ENCODE measurements at regions not wholly inside any gene's neighbourhood (a gene's known extent, or its start where the extent isn't known, plus 50 kb on each side); places are given as distances from the start of the nearest gene placed in this dataset.
A peak's percentile ranks its signal among the peaks of the same experiment; 100 is the strongest.

DNA sequence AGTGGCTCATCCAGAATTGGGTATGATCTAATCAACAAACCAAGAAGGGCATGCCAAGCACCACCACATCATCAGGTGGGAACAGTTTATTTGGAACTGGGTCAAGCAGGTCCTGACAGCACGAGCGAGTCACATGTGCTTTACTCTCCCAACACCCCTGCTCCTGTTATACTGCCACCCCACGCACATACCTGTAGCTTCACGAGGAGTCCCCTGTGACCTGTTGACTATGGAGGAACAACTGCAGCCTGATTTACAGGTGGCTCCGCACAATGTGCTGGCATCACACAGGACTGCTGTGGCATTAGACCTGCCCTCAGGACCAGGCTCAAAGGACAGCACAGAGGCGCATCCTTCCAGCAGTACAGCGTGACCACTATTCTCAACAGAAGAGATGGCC lies 70.8 kb upstream of the LRRN2 start:
- H3K36me3 ChIP-seq (ENCODE audit: control insufficient read depth, insufficient read depth, low read length), result no peaks in the 10 kb centered on the region
- no peak overlapping the region for H3K4me3 ChIP-seq (ENCODE audit: low read depth, low read length)
- H3K9ac ChIP-seq (ENCODE audit: low read depth, low read length), result no peak overlapping the region
- H3K4me1 ChIP-seq (ENCODE audit: control insufficient read depth, insufficient read depth, low read length), result peaks cover 5% of the 10 kb centered on the region
- no peaks in the 10 kb centered on the region; the same call in 1 of the 2 replicates for H3K9me3 ChIP-seq (ENCODE audit: control insufficient read depth, insufficient read depth, low read length)
- H3K27ac ChIP-seq (ENCODE audit: low read depth, low read length), result no peak overlapping the region
- H3K27me3 ChIP-seq (ENCODE audit: control insufficient read depth, insufficient read depth, low read length), result no peaks in the 10 kb centered on the region

DNA sequence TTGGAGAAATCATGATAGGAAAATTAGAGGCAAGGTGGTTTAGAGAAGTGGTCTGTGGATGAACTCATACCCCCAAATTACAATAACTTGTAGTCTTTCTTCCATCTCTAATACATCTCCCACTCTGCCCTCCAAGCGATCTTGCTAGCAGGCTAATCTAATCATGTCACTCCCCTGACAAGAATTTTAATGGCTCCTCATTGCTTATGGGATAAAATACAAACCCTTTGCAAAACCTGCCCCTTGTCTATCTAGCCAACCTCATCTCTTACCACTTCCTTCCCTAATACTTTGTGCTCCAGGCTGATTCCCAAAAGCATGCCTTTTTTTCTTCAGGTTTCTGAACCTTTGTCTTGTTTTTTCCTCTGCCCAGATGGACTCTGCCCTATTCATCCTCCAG lies 71.3 kb upstream of the LRRN2 start:
- no peak overlapping the region for H3K4me3 ChIP-seq (ENCODE audit: low read depth, low read length)

DNA sequence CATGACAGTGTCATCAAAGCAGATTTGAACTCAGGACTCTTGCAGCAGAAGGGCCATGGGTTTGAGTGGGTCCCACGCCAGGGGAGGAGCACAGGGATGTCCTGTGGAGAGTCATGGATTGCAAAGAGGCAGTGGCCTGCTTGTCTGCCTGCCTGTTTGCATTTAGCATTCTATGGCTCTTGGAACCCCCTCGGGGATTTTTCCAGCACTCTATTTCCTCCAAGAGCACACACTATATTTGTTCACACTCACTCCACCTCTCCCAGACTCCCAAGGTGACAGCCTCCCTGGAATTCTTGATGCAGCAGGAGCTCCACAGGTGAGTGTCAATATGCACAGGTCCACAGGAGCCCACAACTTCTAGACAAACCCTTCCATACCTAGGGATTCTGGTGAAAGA lies 73.1 kb upstream of the LRRN2 start:
- Histone ChIP-seq H3K4me1 (ENCODE audit: control insufficient read depth, insufficient read depth, low read length) (peaks cover 3% of the 10 kb centered on the region), H3K4me3 (ENCODE audit: low read depth, low read length) (no peak overlapping the region)

More for the DNA sequence above, 71.3 kb upstream of the LRRN2 start:
- Histone ChIP-seq H3K27ac (ENCODE audit: low read depth, low read length) (no peak overlapping the region), H3K4me1 (ENCODE audit: control insufficient read depth, insufficient read depth, low read length) (0 out of 2 replicates have a peak, but pooled peaks cover under 1% of the 10 kb centered on the region), H3K36me3 (ENCODE audit: control insufficient read depth, insufficient read depth, low read length) (no peaks in the 10 kb centered on the region), H3K9ac (ENCODE audit: low read depth, low read length) (no peak overlapping the region), H3K9me3 (ENCODE audit: control insufficient read depth, insufficient read depth, low read length) (no peaks in the 10 kb centered on the region; the same call in 1 of the 2 replicates), H3K27me3 (ENCODE audit: control insufficient read depth, insufficient read depth, low read length) (no peaks in the 10 kb centered on the region)

DNA sequence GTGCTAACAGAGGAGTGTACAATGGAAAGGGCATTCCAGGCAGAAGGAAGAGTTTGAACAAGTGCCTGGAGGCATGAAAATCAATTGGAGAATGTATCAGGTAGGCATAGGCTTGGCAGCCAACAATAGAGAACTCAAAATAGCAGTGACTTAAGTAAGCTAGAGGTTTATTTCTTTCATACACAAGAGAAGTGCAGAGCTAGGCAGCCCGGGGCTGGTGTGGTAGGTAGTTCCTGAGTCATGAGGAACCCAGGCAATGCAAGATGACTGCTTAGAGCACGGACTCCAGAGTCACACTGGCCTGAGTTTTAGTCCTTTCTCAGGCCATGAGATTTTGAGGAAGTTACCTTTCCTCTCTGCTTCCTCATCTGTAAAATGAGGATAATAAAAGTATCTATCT lies 74.8 kb upstream of the LRRN2 start:
- H3K27ac ChIP-seq (ENCODE audit: low read depth, low read length), result no peak overlapping the region
- no peaks in the 10 kb centered on the region for H3K9me3 ChIP-seq (ENCODE audit: control insufficient read depth, insufficient read depth, low read length)
- H3K27me3 ChIP-seq (ENCODE audit: control insufficient read depth, insufficient read depth, low read length), result no peaks in the 10 kb centered on the region
- no peak overlapping the region for H3K9ac ChIP-seq (ENCODE audit: low read depth, low read length)
- H3K4me3 ChIP-seq (ENCODE audit: low read depth, low read length), result no peak overlapping the region
- H3K36me3 ChIP-seq (ENCODE audit: control insufficient read depth, insufficient read depth, low read length), result no peaks in the 10 kb centered on the region
- H3K4me1 ChIP-seq (ENCODE audit: control insufficient read depth, insufficient read depth, low read length), result peaks cover 9% of the 10 kb centered on the region

More for the DNA sequence above, 73.1 kb upstream of the LRRN2 start:
- Histone ChIP-seq H3K36me3 (ENCODE audit: control insufficient read depth, insufficient read depth, low read length) (no peaks in the 10 kb centered on the region), H3K9me3 (ENCODE audit: control insufficient read depth, insufficient read depth, low read length) (no peaks in the 10 kb centered on the region), H3K27me3 (ENCODE audit: control insufficient read depth, insufficient read depth, low read length) (no peaks in the 10 kb centered on the region), H3K27ac (ENCODE audit: low read depth, low read length) (no peak overlapping the region), H3K9ac (ENCODE audit: low read depth, low read length) (no peak overlapping the region)

DNA sequence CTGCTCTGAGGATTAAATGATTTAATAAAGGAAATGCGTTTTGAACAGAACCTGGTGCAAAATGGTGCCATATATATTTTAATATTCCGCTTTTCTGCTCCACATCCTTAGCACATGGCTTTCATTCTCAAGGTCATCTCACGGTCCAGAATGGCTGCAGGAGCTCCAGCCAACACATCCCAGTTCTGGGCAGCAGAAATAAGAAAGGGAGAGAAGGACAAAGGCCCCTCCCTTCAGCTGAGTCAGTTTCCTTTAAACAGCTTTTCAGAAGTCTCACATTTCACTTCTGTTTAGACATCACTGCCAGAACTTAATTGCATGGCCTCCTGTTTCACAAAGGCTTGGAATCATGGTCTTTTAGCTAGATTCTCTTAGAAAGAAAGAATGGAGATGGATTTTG lies 75.2 kb upstream of the LRRN2 start:
- no peak overlapping the region for H3K9ac ChIP-seq (ENCODE audit: low read depth, low read length)
- peaks cover 13% of the 10 kb centered on the region for H3K4me1 ChIP-seq (ENCODE audit: control insufficient read depth, insufficient read depth, low read length)
- no peak overlapping the region for H3K4me3 ChIP-seq (ENCODE audit: low read depth, low read length)
- H3K27ac ChIP-seq (ENCODE audit: low read depth, low read length), result no peak overlapping the region
- H3K36me3 ChIP-seq (ENCODE audit: control insufficient read depth, insufficient read depth, low read length), result no peaks in the 10 kb centered on the region
- no peaks in the 10 kb centered on the region for H3K9me3 ChIP-seq (ENCODE audit: control insufficient read depth, insufficient read depth, low read length)
- no peaks in the 10 kb centered on the region for H3K27me3 ChIP-seq (ENCODE audit: control insufficient read depth, insufficient read depth, low read length)

DNA sequence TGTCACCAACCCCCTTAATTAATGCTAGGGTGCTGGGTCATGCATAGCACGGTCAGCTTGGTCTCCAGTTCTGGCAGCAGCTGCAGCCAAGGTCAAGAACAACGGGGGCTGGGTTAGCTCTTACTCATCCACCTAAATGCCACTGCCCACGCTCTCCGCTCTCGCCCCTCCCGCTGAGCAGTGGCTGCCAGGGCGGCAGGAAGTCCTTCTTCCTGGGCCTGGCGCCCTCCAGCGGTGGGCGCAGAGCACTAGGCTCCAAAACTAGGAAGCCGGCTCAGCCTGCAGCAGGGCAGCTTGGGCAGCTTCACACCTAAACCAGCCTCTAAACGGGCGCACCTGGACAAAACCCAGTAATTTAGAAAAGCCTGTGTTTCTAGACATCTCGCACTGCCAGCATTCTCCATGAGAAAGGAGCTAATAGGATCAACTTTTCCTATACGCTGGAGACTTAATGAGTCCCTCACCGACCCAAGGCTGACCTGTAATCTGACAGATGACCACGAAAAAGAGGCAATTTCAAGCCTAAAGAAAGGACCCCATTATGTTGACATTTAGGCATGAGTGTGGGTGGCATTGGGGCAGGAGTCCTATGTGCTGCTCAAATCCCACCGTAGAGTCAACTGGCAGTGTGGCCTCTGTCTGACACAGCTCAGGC lies 78.4 kb upstream of the LRRN2 start:
- Histone ChIP-seq H3K27me3 (ENCODE audit: control insufficient read depth, insufficient read depth, low read length) (no peaks in the 10 kb centered on the region), H3K4me3 (ENCODE audit: low read depth, low read length) (peak overlapping the region; percentile 3; the same call in 1 of the 2 replicates), H3K4me1 (ENCODE audit: control insufficient read depth, insufficient read depth, low read length) (peaks cover 14% of the 10 kb centered on the region), H3K9me3 (ENCODE audit: control insufficient read depth, insufficient read depth, low read length) (no peaks in the 10 kb centered on the region), H3K27ac (ENCODE audit: low read depth, low read length) (no peak overlapping the region), H3K36me3 (ENCODE audit: control insufficient read depth, insufficient read depth, low read length) (no peaks in the 10 kb centered on the region), H3K9ac (ENCODE audit: low read depth, low read length) (no peak overlapping the region)

DNA sequence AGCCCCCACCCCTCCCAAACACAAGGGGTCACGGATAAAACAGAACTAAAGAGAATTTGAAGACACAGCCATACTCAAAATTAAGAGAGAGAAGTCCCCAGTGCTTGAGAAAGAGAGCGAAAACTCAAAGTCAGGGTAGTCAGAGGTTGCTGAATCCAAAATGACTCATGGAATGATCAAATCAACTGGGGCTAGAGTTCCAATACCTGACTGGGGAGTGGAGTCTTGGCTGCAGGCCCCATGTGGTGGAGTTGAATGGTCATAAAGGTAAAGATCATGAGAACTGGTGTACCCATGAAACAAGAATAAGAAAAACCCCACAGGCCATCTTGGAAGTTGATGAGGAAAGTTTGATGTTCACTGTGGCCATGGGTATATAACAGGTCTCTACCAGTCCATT lies 84.5 kb upstream of the LRRN2 start:
- no peak overlapping the region for H3K9ac ChIP-seq (ENCODE audit: low read depth, low read length)
- H3K9me3 ChIP-seq (ENCODE audit: control insufficient read depth, insufficient read depth, low read length), result no peaks in the 10 kb centered on the region
- H3K36me3 ChIP-seq (ENCODE audit: control insufficient read depth, insufficient read depth, low read length), result no peaks in the 10 kb centered on the region
- no peak overlapping the region for H3K27ac ChIP-seq (ENCODE audit: low read depth, low read length)
- H3K27me3 ChIP-seq (ENCODE audit: control insufficient read depth, insufficient read depth, low read length), result peaks cover 5% of the 10 kb centered on the region
- peaks cover 8% of the 10 kb centered on the region; the same call in 1 of the 2 replicates for H3K4me1 ChIP-seq (ENCODE audit: control insufficient read depth, insufficient read depth, low read length)
- no peak overlapping the region for H3K4me3 ChIP-seq (ENCODE audit: low read depth, low read length)

DNA sequence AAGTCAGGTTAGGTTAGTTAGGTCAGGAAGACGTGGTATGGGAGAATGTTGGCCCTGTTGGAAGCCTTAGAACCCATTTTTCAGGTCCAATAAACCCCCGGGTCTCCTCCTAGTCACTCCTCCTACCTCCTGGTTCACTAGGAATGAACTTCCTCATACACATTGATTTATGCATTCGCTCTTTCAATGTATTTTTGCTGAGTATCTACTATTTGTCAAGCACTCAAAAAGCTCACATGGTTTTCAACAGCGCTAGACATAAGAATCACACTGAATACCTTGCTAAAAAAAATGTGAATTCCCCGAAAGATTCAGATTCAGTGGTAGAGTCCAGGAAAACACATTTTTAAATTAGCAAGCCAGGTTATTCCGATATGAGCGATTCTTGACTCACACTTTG lies 85.8 kb upstream of the LRRN2 start:
- no peaks in the 10 kb centered on the region for H3K36me3 ChIP-seq (ENCODE audit: control insufficient read depth, insufficient read depth, low read length)
- H3K4me3 ChIP-seq (ENCODE audit: low read depth, low read length), result no peak overlapping the region

DNA sequence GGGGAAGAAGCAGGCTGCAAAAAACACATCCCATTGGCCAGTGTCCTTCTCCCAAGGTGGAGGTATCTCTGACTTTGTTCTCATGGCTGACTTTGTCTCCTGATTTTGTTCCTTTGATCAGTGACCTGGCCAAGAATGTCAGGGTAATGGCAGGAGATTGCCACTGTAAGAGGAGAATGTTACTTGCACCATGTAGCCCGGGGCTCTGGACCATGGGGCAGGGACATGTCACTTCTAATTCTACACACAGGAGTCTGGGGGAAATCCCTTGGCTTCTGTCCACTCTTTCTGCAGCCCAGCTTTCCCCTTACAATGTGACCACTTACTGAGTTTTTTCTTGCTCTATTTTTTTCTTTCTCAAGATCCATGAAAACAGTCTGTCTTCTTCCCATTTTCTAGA lies 87.7 kb upstream of the LRRN2 start:
- H3K9me3 ChIP-seq (ENCODE audit: control insufficient read depth, insufficient read depth, low read length), result no peaks in the 10 kb centered on the region
- H3K4me3 ChIP-seq (ENCODE audit: low read depth, low read length), result no peak overlapping the region
- peaks cover 5% of the 10 kb centered on the region for H3K27me3 ChIP-seq (ENCODE audit: control insufficient read depth, insufficient read depth, low read length)
- no peak overlapping the region for H3K9ac ChIP-seq (ENCODE audit: low read depth, low read length)
- no peaks in the 10 kb centered on the region for H3K4me1 ChIP-seq (ENCODE audit: control insufficient read depth, insufficient read depth, low read length)
- H3K36me3 ChIP-seq (ENCODE audit: control insufficient read depth, insufficient read depth, low read length), result no peaks in the 10 kb centered on the region
- H3K27ac ChIP-seq (ENCODE audit: low read depth, low read length), result no peak overlapping the region

More for the DNA sequence above, 85.8 kb upstream of the LRRN2 start:
- no peaks in the 10 kb centered on the region for H3K4me1 ChIP-seq (ENCODE audit: control insufficient read depth, insufficient read depth, low read length)
- peaks cover 5% of the 10 kb centered on the region for H3K27me3 ChIP-seq (ENCODE audit: control insufficient read depth, insufficient read depth, low read length)
- no peak overlapping the region for H3K9ac ChIP-seq (ENCODE audit: low read depth, low read length)
- H3K9me3 ChIP-seq (ENCODE audit: control insufficient read depth, insufficient read depth, low read length), result no peaks in the 10 kb centered on the region
- H3K27ac ChIP-seq (ENCODE audit: low read depth, low read length), result no peak overlapping the region

DNA sequence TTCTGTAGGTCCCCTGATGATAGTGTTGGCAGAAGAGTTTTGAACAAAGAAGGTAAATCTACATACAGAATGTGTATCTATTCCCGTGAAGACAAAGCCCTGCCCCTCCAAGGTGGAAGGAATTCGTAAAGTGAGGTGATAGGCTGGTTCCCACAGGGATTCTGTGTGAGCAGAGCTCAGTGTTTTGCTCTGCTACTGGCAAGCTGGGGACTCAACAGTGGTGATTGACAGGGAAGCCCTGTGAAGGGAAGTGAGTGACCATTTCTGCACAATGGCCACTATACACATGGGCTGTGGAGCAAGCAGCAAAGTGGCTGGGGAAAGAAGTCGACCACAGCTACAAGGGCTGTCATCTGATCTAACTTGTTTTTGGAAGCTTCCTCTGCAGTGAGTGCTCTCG lies 90.0 kb upstream of the LRRN2 start:
- no peak overlapping the region for H3K9ac ChIP-seq (ENCODE audit: low read depth, low read length)
- no peaks in the 10 kb centered on the region for H3K9me3 ChIP-seq (ENCODE audit: control insufficient read depth, insufficient read depth, low read length)
- H3K4me1 ChIP-seq (ENCODE audit: control insufficient read depth, insufficient read depth, low read length), result no peaks in the 10 kb centered on the region
- no peak overlapping the region for H3K4me3 ChIP-seq (ENCODE audit: low read depth, low read length)
- no peaks in the 10 kb centered on the region for H3K36me3 ChIP-seq (ENCODE audit: control insufficient read depth, insufficient read depth, low read length)
- no peak overlapping the region for H3K27ac ChIP-seq (ENCODE audit: low read depth, low read length)
- no peaks in the 10 kb centered on the region for H3K27me3 ChIP-seq (ENCODE audit: control insufficient read depth, insufficient read depth, low read length)

DNA sequence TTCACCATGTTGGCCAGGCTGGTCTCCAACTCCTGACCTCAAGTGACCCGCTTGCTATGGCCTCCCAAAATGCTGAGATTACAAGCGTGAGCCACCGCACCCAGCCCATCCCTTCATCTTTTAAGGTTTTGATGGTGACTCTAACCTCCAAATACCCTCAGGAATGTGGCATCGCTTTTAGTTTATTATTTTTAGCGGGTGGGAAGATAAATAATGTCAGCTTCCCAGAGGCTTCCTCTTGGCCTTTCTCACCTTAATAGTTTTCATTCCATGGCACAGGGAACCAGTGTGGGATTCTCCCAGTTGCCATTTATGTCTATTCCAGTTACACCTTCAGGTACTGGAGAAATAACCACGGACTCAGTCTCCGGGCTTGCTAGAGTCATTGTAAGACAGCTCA lies 92.1 kb upstream of the LRRN2 start:
- Histone ChIP-seq H3K4me1 (ENCODE audit: control insufficient read depth, insufficient read depth, low read length) (no peaks in the 10 kb centered on the region), H3K36me3 (ENCODE audit: control insufficient read depth, insufficient read depth, low read length) (no peaks in the 10 kb centered on the region), H3K27me3 (ENCODE audit: control insufficient read depth, insufficient read depth, low read length) (no peaks in the 10 kb centered on the region), H3K27ac (ENCODE audit: low read depth, low read length) (no peak overlapping the region), H3K4me3 (ENCODE audit: low read depth, low read length) (no peak overlapping the region), H3K9me3 (ENCODE audit: control insufficient read depth, insufficient read depth, low read length) (no peaks in the 10 kb centered on the region), H3K9ac (ENCODE audit: low read depth, low read length) (no peak overlapping the region)
